ENCODE measurements at regions not wholly inside any gene's neighbourhood (a gene's known extent, or its start where the extent isn't known, plus 50 kb on each side); places are given as distances from the start of the nearest gene placed in this dataset.

GRCh38 chr9:129412814-129413536 is 207.9 kb downstream of the C9orf50 start:
- TF ChIP-seq EZH2 (IDR thresholded peaks at IDR 0.05), result no peak
- TF ChIP-seq POLR2AphosphoS5 (IDR thresholded peaks at IDR 0.05; ENCODE audit: borderline replicate concordance, low read depth, low read length), result no peak; the same call in 1 of the 2 replicates
- no peak for TF ChIP-seq FOXP2 (optimal IDR thresholded peaks at IDR 0.05; ENCODE audit: control extremely low read depth, extremely low read length, insufficient read depth)
